HEK293 (cell line): ENCODE measurements at regions not wholly inside any gene's neighbourhood (a gene's known extent, or its start where the extent isn't known, plus 50 kb on each side); places are given as distances from the start of the nearest gene placed in this dataset.

Source experiments
- CTCF ChIA-PET: fragments of 350-600 bp; formaldehyde crosslinking; extraction: SDS; loops from one replicate; lab custom pipeline; 2021; ENCODE audit warnings: antibody characterized with exemption; lab: Yijun Ruan, JAX
- POLR2A ChIA-PET: fragments of 300-600 bp; formaldehyde crosslinking; extraction: SDS; loops from one replicate; lab custom pipeline; 2020; ENCODE audit warnings: antibody characterized with exemption, inconsistent platforms; lab: Yijun Ruan, JAX
- H3K27ac ChIP-seq: fragments of 200-500 bp; sonication (Bioruptor generic); 2 replicates; pipeline ENCODE4 v1.5.1; 2014; ENCODE audit warnings: low read depth, low read length, control low read depth, inconsistent platforms; ENCODE audit errors: extremely low read depth
- H3K36me3 ChIP-seq, 2 experiments: fragments of 200-500 bp in 1 of 2; sonication (Bioruptor generic) in 1 of 2; 1 replicate in 1 of 2; 2 replicates in 1 of 2; pipeline ENCODE4 v1.5.1; 2014 to 2017; ENCODE audit warnings: inconsistent platforms in 2 of 2, low read length in 2 of 2; ENCODE audit not compliant: control insufficient read depth in 2 of 2, insufficient read depth in 1 of 2
- H3K4me1 ChIP-seq: fragments of 200-500 bp; sonication (Bioruptor generic); 2 replicates; pipeline ENCODE4 v1.5.1; 2014; ENCODE audit warnings: mild to moderate bottlenecking, low read length, inconsistent platforms; ENCODE audit not compliant: control insufficient read depth, insufficient read depth
- H3K4me3 ChIP-seq: 2 replicates; pipeline ENCODE4 v1.5.1; 2011; ENCODE audit warnings: low read depth, mild to moderate bottlenecking, control low read depth, low read length, moderate library complexity
- H3K9me3 ChIP-seq: fragments of 200-500 bp; sonication (Bioruptor generic); 2 replicates; pipeline ENCODE4 v1.5.1; 2014; ENCODE audit warnings: low read depth, low read length, inconsistent platforms; ENCODE audit not compliant: control insufficient read depth, insufficient read depth
- SCRT1 ChIP-seq: fragments of 450-650 bp; formaldehyde crosslinking; IDR thresholded peaks from 2 replicates; pipeline ENCODE4 v1.5.1; 2016; ENCODE audit warnings: missing biosample characterization, missing genetic modification characterization, borderline replicate concordance
- ZBTB7A ChIP-seq: fragments of 450-650 bp; formaldehyde crosslinking; IDR thresholded peaks from 2 replicates; pipeline ENCODE4 v1.5.1; 2016; ENCODE audit warnings: low read depth, missing biosample characterization, missing genetic modification characterization
- ZBTB8A ChIP-seq: fragments of 450-650 bp; formaldehyde crosslinking; IDR thresholded peaks from 2 replicates; pipeline ENCODE4 v1.5.1; 2016; ENCODE audit warnings: missing biosample characterization, missing genetic modification characterization
- ZFP3 ChIP-seq: fragments of 450-650 bp; formaldehyde crosslinking; IDR thresholded peaks from 2 replicates; pipeline ENCODE4 v1.5.1; 2016; ENCODE audit warnings: low read depth, missing biosample characterization, missing genetic modification characterization
- ZFP69B ChIP-seq: fragments of 450-650 bp; formaldehyde crosslinking; IDR thresholded peaks from 2 replicates; pipeline ENCODE4 v1.5.1; 2016; ENCODE audit warnings: missing biosample characterization, missing genetic modification characterization
- ZNF175 ChIP-seq: fragments of 450-650 bp; formaldehyde crosslinking; IDR thresholded peaks from 2 replicates; pipeline ENCODE4 v1.5.1; 2016; ENCODE audit warnings: missing biosample characterization, missing genetic modification characterization
- ZNF24 ChIP-seq: fragments of 450-650 bp; formaldehyde crosslinking; IDR thresholded peaks from 2 replicates; pipeline ENCODE4 v1.5.1; 2016; ENCODE audit warnings: missing biosample characterization, missing genetic modification characterization
- ZNF501 ChIP-seq: fragments of 450-650 bp; formaldehyde crosslinking; IDR thresholded peaks from 2 replicates; pipeline ENCODE4 v1.5.1; 2016; ENCODE audit warnings: missing biosample characterization, missing genetic modification characterization
- ZNF549 ChIP-seq: fragments of 450-650 bp; IDR thresholded peaks from 2 replicates; pipeline ENCODE4 v1.5.1; 2018; ENCODE audit warnings: missing biosample characterization, missing genetic modification characterization, mild to moderate bottlenecking, inconsistent platforms, moderate library complexity
- ZNF747 ChIP-seq: fragments of 450-650 bp; formaldehyde crosslinking; IDR thresholded peaks from 2 replicates; pipeline ENCODE4 v1.5.1; 2016; ENCODE audit warnings: missing biosample characterization, missing genetic modification characterization
- ZNF768 ChIP-seq: fragments of 450-650 bp; formaldehyde crosslinking; IDR thresholded peaks from 2 replicates; pipeline ENCODE4 v1.5.1; 2018; ENCODE audit warnings: missing biosample characterization, mild to moderate bottlenecking, missing genetic modification characterization
- ZNF837 ChIP-seq: fragments of 450-650 bp; formaldehyde crosslinking; IDR thresholded peaks from 2 replicates; pipeline ENCODE4 v1.5.1; 2016; ENCODE audit warnings: missing biosample characterization, missing genetic modification characterization
- TF ChIP-seq, protein P1 (sequence below): fragments of 450-650 bp; formaldehyde crosslinking; IDR thresholded peaks from 2 replicates; pipeline ENCODE4 v1.5.1; 2016; ENCODE audit warnings: missing biosample characterization, missing genetic modification characterization
- TF ChIP-seq, protein P2 (sequence below): fragments of 450-650 bp; formaldehyde crosslinking; IDR thresholded peaks from 2 replicates; pipeline ENCODE4 v1.5.1; 2017; ENCODE audit warnings: missing biosample characterization, missing genetic modification characterization
- TF ChIP-seq, protein P3 (sequence below): fragments of 450-650 bp; formaldehyde crosslinking; IDR thresholded peaks from 2 replicates; pipeline ENCODE4 v1.5.1; 2016; ENCODE audit warnings: missing biosample characterization, missing genetic modification characterization, borderline replicate concordance
- TF ChIP-seq, protein P4 (sequence below): fragments of 450-650 bp; formaldehyde crosslinking; IDR thresholded peaks from 2 replicates; pipeline ENCODE4 v1.5.1; 2016; ENCODE audit warnings: missing biosample characterization, missing genetic modification characterization
- TF ChIP-seq, protein P5 (sequence below): fragments of 450-650 bp; formaldehyde crosslinking; IDR thresholded peaks from 2 replicates; pipeline ENCODE4 v1.5.1; 2016; ENCODE audit warnings: missing biosample characterization, missing genetic modification characterization
- TF ChIP-seq, protein P6 (sequence below): fragments of 450-650 bp; formaldehyde crosslinking; conservative IDR thresholded peaks from 2 replicates; pipeline ENCODE4 v1.5.1; 2016; ENCODE audit warnings: low read depth, missing biosample characterization, missing genetic modification characterization

DNA sequence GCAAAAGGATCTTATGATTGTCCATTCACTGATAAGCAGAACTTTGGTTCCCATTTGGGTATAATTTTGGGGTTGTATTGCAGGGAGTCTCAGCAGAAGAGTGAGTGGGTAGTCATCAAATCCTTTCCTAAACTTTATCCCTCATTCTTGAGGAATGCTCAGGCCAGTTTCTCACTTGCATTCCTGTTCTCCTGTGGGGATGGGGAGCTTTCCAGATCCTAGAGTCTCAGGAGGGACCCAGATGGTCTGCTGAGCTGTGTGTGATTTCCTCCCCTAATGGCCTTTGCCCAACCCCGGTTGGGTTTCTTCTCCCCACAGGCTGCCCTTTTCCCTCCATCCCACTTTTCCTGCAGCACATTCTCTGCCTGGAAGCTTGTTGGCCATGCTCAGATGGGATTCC, 79.9 kb downstream of the MIAT start:
- Histone ChIP-seq H3K4me1 (no peaks in the 10 kb centered on the region), H3K4me3 (no peak overlapping the region), H3K9me3 (no peaks in the 10 kb centered on the region)
- no peak for TF ChIP-seq ZNF768 (tag by site-specific recombination)
- no peak for TF ChIP-seq ZNF175
- no peak for TF ChIP-seq ZBTB7A (tag by site-specific recombination)
- no peak for TF ChIP-seq SCRT1
- no peak for TF ChIP-seq ZNF501 (tag by site-specific recombination)
- no peak for TF ChIP-seq ZBTB8A (tag by site-specific recombination)
- TF ChIP-seq, protein P1, sequence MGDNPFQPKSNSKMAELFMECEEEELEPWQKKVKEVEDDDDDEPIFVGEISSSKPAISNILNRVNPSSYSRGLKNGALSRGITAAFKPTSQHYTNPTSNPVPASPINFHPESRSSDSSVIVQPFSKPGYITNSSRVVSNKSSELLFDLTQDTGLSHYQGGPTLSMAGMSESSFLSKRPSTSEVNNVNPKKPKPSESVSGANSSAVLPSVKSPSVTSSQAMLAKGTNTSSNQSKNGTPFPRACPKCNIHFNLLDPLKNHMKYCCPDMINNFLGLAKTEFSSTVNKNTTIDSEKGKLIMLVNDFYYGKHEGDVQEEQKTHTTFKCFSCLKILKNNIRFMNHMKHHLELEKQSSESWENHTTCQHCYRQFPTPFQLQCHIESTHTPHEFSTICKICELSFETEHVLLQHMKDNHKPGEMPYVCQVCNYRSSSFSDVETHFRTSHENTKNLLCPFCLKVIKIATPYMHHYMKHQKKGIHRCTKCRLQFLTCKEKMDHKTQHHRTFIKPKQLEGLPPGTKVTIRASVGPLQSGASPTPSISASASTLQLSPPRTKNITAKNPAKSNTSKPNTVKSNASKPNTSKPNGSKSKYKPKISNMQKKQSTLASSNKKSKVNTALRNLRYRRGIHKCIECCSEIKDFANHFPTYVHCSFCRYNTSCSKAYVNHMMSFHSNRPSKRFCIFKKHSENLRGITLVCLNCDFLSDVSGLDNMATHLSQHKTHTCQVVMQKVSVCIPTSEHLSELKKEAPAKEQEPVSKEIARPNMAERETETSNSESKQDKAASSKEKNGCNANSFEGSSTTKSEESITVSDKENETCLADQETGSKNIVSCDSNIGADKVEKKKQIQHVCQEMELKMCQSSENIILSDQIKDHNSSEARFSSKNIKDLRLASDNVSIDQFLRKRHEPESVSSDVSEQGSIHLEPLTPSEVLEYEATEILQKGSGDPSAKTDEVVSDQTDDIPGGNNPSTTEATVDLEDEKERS (tag by site-specific recombination) = no peak
- no peak for TF ChIP-seq ZFP3 (tag by site-specific recombination)
- TF ChIP-seq, protein P2, sequence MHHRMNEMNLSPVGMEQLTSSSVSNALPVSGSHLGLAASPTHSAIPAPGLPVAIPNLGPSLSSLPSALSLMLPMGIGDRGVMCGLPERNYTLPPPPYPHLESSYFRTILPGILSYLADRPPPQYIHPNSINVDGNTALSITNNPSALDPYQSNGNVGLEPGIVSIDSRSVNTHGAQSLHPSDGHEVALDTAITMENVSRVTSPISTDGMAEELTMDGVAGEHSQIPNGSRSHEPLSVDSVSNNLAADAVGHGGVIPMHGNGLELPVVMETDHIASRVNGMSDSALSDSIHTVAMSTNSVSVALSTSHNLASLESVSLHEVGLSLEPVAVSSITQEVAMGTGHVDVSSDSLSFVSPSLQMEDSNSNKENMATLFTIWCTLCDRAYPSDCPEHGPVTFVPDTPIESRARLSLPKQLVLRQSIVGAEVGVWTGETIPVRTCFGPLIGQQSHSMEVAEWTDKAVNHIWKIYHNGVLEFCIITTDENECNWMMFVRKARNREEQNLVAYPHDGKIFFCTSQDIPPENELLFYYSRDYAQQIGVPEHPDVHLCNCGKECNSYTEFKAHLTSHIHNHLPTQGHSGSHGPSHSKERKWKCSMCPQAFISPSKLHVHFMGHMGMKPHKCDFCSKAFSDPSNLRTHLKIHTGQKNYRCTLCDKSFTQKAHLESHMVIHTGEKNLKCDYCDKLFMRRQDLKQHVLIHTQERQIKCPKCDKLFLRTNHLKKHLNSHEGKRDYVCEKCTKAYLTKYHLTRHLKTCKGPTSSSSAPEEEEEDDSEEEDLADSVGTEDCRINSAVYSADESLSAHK (tag by site-specific recombination) = no peak
- no peak for TF ChIP-seq ZNF24 (tag by site-specific recombination)
- TF ChIP-seq, all 188 proteins: peak for 0
- no peak overlapping the region for H3K27ac ChIP-seq
- ChIA-PET CTCF (interaction anchor here (0.7 kb wide), 1 partner anchor 169 kb away, joined by 3 read pairs; no protein-coding TSS in a partner anchor), POLR2A (interaction anchor here (0.5 kb wide), 1 partner anchor 1518 kb away, joined by 6 read pairs; no protein-coding TSS in a partner anchor)
- H3K36me3 ChIP-seq = peaks cover 0 to 3% of the 10 kb centered on the region in 2 experiments; a peak in 1 of 3 replicates

GRCh38 chr22:26740253-26740652, 82.9 kb downstream of the MIAT start:
- no peaks in the 10 kb centered on the region for H3K4me1 ChIP-seq
- ChIA-PET CTCF (interaction anchor here (1.7 kb wide), 1 partner anchor 16 kb away, joined by 5 read pairs; no protein-coding TSS in a partner anchor), POLR2A (no interaction called here)
- H3K9me3 ChIP-seq = no peaks in the 10 kb centered on the region
- no peak overlapping the region for H3K4me3 ChIP-seq
- no peak overlapping the region for H3K27ac ChIP-seq
- TF ChIP-seq, protein P3, sequence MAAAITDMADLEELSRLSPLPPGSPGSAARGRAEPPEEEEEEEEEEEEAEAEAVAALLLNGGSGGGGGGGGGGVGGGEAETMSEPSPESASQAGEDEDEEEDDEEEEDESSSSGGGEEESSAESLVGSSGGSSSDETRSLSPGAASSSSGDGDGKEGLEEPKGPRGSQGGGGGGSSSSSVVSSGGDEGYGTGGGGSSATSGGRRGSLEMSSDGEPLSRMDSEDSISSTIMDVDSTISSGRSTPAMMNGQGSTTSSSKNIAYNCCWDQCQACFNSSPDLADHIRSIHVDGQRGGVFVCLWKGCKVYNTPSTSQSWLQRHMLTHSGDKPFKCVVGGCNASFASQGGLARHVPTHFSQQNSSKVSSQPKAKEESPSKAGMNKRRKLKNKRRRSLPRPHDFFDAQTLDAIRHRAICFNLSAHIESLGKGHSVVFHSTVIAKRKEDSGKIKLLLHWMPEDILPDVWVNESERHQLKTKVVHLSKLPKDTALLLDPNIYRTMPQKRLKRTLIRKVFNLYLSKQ (tag by site-specific recombination) = no peak
- TF ChIP-seq, protein P4, sequence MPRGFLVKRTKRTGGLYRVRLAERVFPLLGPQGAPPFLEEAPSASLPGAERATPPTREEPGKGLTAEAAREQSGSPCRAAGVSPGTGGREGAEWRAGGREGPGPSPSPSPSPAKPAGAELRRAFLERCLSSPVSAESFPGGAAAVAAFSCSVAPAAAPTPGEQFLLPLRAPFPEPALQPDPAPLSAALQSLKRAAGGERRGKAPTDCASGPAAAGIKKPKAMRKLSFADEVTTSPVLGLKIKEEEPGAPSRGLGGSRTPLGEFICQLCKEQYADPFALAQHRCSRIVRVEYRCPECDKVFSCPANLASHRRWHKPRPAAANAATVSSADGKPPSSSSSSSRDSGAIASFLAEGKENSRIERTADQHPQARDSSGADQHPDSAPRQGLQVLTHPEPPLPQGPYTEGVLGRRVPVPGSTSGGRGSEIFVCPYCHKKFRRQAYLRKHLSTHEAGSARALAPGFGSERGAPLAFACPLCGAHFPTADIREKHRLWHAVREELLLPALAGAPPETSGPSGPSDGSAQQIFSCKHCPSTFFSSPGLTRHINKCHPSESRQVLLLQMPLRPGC (tag by site-specific recombination) = no peak
- no peak for TF ChIP-seq ZNF747 (tag by site-specific recombination)
- TF ChIP-seq, protein P5, sequence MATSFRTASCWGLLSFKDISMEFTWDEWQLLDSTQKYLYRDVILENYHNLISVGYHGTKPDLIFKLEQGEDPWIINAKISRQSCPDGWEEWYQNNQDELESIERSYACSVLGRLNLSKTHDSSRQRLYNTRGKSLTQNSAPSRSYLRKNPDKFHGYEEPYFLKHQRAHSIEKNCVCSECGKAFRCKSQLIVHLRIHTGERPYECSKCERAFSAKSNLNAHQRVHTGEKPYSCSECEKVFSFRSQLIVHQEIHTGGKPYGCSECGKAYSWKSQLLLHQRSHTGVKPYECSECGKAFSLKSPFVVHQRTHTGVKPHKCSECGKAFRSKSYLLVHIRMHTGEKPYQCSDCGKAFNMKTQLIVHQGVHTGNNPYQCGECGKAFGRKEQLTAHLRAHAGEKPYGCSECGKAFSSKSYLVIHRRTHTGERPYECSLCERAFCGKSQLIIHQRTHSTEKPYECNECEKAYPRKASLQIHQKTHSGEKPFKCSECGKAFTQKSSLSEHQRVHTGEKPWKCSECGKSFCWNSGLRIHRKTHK (tag by site-specific recombination) = no peak
- no peak for TF ChIP-seq ZFP69B (tag by site-specific recombination)
- TF ChIP-seq ZNF175 = no peak
- TF ChIP-seq, protein P6, sequence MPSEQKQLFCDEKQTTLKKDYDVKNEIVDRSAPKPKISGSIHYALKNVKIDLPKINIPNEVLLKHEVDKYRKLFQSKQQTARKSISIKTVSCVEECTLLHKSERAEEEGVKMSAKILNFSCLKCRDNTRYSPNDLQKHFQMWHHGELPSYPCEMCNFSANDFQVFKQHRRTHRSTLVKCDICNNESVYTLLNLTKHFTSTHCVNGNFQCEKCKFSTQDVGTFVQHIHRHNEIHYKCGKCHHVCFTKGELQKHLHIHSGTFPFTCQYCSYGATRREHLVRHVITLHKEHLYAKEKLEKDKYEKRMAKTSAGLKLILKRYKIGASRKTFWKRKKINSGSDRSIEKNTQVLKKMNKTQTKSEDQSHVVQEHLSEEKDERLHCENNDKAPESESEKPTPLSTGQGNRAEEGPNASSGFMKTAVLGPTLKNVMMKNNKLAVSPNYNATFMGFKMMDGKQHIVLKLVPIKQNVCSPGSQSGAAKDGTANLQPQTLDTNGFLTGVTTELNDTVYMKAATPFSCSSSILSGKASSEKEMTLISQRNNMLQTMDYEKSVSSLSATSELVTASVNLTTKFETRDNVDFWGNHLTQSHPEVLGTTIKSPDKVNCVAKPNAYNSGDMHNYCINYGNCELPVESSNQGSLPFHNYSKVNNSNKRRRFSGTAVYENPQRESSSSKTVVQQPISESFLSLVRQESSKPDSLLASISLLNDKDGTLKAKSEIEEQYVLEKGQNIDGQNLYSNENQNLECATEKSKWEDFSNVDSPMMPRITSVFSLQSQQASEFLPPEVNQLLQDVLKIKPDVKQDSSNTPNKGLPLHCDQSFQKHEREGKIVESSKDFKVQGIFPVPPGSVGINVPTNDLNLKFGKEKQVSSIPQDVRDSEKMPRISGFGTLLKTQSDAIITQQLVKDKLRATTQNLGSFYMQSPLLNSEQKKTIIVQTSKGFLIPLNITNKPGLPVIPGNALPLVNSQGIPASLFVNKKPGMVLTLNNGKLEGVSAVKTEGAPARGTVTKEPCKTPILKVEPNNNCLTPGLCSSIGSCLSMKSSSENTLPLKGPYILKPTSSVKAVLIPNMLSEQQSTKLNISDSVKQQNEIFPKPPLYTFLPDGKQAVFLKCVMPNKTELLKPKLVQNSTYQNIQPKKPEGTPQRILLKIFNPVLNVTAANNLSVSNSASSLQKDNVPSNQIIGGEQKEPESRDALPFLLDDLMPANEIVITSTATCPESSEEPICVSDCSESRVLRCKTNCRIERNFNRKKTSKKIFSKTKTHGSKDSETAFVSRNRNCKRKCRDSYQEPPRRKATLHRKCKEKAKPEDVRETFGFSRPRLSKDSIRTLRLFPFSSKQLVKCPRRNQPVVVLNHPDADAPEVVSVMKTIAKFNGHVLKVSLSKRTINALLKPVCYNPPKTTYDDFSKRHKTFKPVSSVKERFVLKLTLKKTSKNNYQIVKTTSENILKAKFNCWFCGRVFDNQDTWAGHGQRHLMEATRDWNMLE = no peak
- TF ChIP-seq SCRT1 = no peak
- TF ChIP-seq ZNF549 (tag by site-specific recombination) = no peak
- no peak for TF ChIP-seq ZNF837 (tag by site-specific recombination)
- TF ChIP-seq, all 188 proteins: peak for 0
- H3K36me3 ChIP-seq = no peaks in the 10 kb centered on the region
